HEK293T (cell line): ENCODE measurements at regions not wholly inside any gene's neighbourhood (a gene's known extent, or its start where the extent isn't known, plus 50 kb on each side); places are given as distances from the start of the nearest gene placed in this dataset.
"Not testable (repeated sequence)": the region's sequence is repeated elsewhere in the genome, so short reads cannot be mapped to it uniquely, and the experiment has no call there.

Experiments
- BHLHE40 ChIP-seq: fragments of 450-650 bp; IDR thresholded peaks from 2 replicates; pipeline ENCODE4 v1.6.1; 2016; ENCODE audit warnings: mild to moderate bottlenecking, moderate library complexity, borderline replicate concordance
- ELF4 ChIP-seq: fragments of 450-650 bp; IDR thresholded peaks from 2 replicates; pipeline ENCODE4 v1.6.1; 2017; ENCODE audit warnings: antibody characterized with exemption
- FOXA1 ChIP-seq: fragments of 450-650 bp; IDR thresholded peaks from 2 replicates; pipeline ENCODE4 v1.6.1; 2016; ENCODE audit warnings: mild to moderate bottlenecking
- FOXK2 ChIP-seq: fragments of 450-650 bp; IDR thresholded peaks from 2 replicates; pipeline ENCODE4 v1.6.1; 2016; ENCODE audit warnings: mild to moderate bottlenecking
- LEF1 ChIP-seq: fragments of 450-650 bp; IDR thresholded peaks from 2 replicates; pipeline ENCODE4 v1.6.1; 2017; ENCODE audit warnings: mild to moderate bottlenecking, borderline replicate concordance
- SUZ12 ChIP-seq: fragments of 450-650 bp; IDR thresholded peaks from 2 replicates; pipeline ENCODE4 v1.6.1; 2016; ENCODE audit warnings: mild to moderate bottlenecking

DNA sequence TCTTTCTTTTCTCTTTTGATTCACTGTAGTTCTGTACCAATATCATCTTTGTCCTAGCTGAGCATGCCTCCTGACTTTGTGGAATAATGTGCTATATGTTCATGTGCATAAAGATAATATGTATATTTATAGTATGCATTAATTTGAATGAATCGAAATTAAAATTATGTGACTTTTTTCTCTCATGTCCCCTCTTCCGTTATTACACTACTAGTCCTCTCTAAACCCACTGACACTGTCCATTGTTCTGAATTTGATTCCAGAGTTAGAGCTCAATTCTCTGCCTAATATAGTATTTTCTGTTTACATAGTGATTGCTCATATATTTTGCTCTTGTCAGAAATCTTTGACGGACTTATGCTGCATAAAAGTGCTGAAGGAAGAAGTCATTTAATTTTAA, 53.9 kb upstream of the BDP1 start:
- TF ChIP-seq FOXA1, SUZ12, ELF4, BHLHE40, LEF1, FOXK2: not testable (repeated sequence)
